ENCODE measurements at regions not wholly inside any gene's neighbourhood (a gene's known extent, or its start where the extent isn't known, plus 50 kb on each side); places are given as distances from the start of the nearest gene placed in this dataset.

DNA sequence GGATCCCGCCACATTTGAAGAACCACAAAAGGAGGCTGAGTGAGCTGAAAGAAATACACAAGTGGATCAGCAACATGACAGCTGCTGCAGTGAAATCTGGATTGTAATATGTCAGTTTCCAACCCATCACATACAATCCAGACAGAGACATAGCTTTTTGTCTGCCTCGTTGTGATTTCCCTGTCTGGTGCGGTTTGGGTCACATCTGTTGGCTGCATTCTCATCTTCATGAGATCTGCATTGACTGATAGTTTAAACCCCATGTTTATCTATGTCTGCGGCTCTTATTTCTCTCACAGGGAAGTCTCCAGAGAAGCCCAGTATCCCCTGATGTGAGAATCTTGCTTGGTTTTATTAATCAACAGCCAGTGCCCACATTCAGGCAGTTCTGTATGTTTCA is 403.1 kb upstream of the ZNF608 start:
- no peak for DNase-seq

DNA sequence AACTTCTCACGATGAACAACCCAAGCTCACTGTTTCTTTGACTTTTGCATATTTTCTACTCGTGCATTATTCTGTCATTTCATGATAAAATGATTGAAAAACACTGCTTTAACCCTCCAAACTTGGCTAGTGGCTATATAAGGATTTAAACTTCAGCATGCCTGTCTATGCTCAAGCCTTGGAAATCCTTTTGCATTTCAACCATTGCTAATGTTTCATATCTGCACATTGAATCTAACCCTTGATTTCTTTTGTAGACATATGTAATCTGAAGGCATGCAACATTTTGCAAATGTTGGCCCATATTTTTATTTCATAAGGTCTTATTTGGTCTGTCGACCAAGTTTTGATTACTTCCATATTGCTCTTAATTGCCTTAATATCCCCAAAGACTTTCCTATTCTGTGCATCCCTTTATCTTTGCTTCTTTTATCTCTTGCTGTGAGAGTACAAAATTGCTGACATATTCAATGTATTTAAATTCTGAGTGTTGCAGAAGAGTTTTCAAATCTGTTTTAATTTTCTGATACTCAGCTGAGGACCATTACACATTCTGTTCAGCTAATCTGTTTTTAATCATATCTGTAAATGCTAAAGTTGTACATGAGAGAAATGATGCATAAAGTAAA is 403.7 kb upstream of the ZNF608 start:
- DNase-seq: no peak

DNA sequence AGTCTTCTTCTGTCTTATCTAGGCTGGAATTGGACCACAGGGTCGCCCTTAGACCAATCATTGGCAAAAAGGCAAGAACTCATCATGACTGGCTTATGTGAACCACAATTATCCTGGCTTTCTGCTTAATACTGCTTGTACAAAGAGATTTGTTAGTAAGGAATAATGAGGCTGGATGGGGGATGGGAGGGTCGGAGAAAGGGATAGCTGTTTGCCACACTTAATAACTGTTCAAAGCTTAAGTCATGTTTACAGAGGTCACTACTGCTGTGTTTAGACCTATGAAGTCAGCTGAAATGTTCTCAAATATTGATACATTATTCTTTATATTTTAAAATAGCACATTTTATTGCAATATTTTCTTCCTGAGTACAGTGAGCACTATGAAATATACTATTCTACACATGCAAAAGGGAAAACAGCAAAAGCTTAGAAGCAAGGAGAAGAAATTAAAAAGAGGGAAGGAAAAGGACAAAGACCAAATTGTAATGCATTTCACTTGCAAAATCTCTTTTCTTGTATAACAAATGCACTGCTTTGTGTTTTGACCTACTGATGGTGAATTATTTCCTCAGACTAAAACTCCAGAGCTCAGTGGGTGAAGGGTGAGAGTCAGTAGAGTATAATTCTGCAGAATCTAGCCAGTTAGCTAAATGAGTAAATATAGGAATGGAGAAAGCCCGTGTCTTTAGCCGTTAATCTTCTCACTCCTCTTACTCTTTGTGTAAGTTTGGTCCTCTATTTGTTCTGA is 404.9 kb upstream of the ZNF608 start:
- DNase-seq: no peak

DNA sequence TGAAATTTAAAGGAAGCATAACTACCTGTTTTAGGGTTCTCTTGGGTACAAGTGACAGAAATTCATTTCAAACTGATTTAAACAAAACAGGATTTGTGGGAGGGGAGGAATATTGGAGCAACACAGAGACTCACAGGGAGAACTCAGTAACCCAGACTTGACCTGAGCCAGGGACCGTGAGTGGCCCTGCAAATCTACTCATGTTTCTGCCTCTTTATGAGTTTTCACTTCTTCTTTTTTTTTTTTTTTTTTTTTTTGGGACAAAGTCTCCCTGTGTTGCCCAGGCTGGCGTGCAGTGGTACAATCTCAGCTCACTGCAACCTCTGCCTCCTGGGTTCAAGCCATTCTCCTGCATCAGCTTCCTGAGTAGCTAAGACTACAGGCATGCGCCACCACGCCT is 405.6 kb upstream of the ZNF608 start:
- DNase-seq: no peak

DNA sequence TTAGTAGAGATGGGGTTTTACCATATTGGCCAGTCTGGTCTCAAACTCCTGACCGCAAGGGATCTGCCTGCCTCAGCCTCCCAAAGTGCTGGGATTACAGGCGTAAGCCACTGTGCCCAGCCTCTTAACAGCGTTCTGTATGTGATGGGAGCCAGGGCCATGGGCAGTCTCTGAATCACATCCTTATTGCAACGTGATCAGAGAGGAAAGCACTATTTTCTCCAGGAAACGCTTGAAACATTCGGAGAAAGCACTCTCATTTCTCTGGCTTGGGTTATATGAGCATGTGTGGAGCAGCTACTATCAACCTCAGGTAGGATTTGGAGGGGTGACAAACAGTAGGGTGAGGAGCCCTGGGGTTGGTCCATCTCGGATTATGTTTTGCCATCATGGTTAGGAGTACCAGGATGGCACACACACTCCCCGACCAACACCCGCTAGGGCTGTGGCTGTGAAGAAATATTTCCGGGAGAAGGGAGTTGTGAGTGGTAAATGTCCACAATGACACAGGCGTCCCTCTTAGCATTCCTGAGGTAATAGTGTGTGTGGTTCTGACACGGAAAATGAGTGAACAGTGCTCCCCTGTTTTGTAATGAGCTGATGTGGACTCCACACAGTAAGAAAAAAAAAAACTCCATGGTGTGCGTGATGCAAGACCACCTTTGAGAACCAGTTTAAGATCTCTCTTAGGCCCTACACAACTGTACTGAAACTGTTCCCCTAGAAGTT is 406.2 kb upstream of the ZNF608 start:
- DNase-seq: no peak

DNA sequence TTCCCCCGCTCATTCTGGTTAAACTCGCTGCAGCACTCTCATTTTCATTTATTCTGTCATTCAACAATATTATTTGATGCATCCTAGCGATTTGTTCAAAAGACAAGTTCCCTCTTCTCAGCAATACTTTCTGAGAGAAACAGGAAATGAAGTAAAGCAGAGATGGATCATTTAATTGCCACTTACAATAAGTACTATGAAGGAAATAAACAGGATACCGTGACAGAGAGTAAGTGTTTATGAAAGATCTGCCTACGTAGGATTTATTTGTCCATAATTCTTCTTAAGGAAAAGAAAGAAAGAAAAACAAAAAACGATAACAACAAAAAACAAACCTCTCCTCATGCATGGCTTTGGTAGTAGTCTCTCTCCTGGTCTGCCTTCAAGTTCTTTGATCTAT is 406.8 kb upstream of the ZNF608 start:
- DNase-seq: no peak

DNA sequence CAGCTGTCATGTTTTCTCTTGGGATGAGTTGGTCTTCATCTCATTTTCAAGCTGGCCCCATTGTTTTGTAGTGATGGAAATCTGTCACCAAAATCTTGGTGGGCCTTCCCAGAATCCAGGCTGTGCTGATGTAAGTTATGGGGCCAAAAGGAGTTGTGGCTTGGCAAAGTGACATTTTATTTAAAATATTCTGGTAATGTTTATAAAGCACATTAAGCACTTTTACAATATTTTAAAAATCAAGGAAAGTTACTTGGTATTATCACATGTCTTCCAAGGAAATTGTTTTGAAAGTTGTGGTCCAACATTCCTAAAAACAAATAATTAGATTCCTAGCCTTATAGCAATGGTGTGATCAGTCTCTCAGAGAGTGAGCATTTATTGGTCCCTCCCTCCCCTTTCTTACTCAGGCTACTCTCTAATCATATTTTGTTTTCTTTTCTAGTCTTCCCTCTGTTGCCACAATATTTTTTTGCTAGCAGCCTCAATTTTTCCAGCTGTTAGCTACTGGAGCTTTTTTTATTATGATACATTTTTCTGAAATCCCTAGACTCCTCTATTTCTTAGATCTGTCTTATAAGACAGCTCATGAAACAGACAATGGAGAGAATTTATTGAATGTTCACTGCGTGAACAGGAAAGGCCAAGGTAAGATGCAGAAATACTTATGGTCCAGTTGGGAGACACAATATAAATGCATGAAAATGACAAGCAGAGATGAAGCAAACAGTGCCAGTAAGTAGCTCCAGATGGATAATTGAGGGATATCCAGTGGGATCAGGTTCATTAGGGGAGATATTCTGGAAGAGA is 408.1 kb upstream of the ZNF608 start:
- DNase-seq: no peak

DNA sequence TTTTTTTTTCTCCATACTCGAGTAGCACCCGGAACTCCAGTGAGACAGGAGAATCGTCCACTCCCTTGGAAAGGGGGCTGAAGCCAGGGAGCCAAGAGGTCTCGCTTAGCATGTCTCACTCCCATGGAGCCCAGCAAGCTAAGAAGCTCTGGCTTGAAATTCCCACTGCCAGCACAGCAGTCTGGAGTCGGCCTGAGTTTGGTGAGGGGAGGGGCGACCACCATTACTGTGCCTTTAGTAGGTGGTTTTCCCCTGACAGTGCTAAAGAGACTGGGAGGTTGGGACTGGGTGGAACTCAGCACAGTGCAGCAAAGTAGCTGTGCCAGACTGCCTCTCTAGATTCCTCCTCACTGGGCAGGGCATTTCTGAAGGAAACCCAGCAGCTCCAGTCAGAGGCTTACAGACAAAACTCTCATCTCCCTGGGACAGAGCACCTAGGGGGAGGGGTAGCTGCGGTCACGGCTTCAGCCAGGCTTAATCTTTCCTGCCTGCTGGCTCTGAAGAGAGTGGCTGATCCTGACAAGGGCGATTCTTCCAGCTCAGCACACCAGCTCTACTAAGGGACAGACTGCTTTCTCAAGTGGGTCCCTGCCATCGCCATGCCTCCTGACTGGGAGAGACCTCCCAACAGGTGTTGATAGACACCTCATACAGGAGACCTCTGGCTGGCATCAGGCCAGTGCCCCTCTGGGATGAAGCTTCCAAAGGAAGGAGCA is 414.5 kb upstream of the ZNF608 start:
- DNase-seq: no peak

DNA sequence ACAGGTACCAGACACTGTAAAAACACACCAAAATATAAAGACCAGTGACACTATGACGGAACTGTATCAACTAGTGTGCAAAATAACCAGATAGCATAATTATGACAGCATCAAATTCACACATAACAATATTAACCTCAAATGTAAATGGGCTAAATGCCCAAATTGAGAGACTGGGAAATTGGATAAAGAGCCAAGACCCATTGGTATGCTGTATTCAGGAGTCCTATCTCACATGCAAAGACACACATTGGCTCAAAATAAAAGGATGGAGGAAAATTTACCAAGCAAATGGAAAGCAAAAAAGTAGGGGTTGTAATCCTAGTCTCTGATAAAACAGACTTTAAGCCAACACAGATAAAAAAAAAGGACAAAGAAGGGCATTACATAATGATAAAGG is 416.3 kb upstream of the ZNF608 start:
- DNase-seq: no peak

DNA sequence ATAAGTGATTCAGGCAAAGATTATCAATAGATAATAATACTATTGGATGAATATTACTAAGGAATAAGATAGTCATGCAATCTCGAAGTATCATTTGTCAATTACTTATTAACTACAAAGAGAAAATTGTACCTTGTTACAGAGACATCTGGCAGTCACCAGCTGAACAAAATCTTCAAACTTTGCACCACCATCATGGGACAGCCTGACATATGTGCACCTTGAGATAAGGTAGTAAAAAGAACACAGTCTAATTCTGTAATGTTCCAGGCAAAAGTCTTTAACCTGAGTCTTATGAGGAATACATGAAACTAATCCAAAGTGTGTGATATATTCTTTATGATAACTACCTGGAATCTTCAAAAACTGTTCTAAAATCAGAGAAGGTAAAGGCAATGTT is 423.0 kb upstream of the ZNF608 start:
- DNase-seq: no peak

DNA sequence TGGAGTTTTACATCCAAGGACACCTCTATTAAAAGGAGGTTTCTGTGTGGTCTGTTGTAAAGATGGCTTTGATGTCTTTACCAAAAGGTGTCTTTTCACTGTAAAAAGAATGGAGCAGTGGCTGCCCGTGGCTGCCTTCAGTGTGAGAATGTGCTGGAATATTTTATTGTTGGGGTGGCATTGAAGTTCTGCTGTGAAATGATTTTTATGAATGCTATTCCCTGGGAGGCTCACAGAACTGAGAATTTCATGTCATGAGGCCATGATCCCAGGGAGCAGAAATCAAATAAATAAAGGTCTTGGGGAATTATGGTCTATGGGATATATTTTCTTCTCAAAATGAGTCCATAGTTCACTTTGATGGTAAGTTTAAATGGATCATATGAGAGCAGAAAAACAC is 425.2 kb upstream of the ZNF608 start:
- DNase-seq: no peak

DNA sequence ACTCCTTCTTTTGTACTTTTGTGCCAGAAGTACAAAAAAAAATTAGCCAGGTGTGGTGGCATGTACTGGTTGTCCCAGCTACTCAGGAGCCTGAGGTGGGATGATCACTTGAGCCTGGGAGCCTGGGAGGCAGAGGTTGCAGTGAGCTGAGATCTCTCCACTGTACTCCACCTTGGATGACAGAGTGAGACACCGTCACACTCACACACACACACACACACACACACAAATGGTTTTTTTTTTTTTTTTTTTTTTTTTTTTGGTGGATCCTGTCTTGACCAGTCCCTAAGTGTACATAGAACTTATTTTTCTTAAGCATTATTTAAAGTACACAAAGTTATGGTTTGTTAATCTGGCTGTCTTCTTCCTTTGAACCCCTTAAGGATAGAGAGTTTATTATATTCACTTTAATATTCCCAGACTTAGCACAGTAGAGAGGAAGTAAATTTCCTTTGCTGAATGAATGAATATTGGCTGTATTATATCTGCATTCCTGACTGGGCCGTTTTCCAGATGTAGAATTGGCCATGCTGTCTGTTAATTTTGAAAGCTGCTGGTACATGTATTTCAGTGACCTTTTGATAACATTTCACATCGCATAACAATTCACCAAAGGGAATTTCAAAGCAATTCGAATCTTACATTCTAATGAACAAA is 429.0 kb upstream of the ZNF608 start:
- DNase-seq: no peak

DNA sequence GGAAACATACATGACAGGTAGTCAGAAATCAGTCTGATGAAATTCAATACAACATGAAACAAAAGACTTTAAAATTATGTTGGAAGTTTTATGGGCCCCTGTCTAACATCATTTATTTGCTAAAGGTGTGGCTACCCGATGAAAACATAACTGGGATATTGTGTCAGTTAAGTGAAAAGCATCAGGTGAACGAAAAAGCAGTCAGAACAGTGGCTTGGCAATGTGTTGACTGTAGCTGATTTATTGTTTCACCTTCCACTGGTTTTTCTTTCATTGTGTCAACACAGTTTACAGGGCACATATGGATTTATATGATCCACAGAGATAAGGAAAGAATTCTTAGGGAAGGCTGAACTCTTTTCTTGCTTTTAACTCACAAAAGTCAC is 429.6 kb upstream of the ZNF608 start:
- DNase-seq: no peak

DNA sequence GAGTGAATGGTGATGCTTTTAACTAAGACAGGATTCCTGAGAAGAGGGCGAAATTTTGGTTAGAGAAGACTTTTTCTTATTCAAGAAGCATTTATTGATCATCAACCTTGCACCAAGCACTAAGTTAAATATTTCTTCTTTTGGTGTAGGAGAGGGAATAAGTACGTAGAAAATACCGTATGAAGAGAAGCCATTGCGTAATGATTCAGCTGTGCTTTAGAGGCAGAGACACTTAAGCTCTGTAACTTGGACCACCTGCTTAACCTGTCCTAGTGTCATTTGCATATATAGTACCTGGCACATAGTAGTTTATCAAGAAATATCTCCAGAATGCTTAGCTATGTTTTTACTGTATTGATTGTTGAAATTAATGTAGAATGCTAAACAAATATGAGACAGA is 430.9 kb upstream of the ZNF608 start:
- DNase-seq: no peak

DNA sequence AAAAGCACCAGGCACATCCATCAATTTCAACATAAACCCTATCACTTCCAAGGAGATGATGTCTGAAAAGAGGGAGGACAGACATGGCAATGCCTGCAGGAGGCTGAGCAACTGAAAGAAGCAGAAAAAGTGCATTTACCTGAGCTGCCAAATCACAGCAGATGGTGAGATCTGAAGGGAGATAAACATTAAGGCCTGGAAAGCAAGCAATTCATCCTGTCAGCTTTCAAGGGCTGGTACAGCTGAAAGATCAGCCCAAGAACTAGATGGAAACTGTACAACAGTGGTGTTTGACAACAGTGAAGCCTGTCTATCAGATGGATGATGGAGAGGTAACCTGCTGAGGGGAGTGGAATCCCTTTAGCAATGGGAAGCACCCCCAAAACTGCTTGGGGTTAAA is 433.2 kb upstream of the ZNF608 start:
- no peak for DNase-seq

DNA sequence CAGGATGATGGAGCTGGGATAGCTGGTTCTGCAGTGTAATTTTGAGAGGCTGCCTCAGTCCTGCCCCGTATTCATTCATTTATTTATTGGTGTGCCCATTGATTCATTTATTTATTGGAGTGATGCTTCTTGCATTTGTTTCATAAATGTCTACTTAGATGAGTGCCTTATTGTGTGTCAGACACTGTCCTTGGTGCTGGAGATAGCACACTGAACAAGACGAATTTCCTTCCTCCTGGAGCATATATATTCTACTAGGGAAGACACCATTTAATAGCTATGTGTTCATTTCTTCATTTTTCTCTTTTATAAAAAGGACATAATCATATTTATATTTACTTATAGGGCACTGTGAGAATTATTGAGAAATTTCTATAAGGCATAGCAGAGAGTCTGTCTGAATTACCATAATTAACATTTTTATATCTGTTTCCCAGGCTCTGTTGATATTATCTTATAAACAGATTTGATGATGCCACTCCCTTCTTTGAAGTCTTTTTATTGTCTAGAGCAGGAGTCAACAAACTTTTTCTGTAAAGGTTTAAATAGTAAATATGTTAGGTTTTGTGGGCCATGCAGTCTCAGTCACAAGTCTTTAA is 433.9 kb upstream of the ZNF608 start:
- no peak for DNase-seq

DNA sequence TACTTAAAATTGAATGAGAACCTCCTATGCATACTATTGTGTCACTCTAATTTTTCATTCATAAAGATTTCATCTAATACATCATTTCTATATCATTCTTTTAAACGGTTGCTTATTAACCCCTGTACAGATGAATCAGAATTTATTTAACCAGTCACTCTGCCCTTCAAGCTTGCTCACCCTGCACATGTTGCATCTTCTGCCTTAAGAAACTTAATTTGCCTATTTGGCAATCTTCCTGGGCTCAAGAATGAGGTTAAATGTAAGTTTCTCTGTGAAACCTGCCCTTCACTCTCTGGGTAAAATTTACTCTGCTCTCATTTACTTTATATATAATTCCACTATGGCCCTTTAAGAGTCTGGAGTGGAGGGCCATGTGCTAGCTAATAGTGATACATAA is 434.7 kb upstream of the ZNF608 start:
- DNase-seq: no peak

DNA sequence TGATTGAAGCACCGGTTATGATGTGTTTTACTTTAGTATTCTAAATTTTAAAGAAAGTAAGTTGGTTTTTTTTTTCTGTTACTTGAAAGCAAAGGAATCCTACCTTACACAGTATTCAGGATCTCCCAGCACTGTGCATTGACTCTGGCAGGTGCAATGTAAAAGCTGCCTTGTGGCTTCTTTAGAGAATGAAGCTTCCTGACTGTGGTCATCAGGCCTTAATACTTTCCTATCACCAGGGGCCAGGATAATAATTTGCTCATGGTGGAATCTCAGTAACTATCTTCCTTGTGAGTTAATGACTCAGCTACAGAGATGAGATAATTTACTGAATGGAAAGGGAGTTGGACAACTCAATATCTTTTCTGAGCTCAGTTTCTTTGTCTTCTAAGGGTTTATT is 435.5 kb upstream of the ZNF608 start:
- DNase-seq: no peak

DNA sequence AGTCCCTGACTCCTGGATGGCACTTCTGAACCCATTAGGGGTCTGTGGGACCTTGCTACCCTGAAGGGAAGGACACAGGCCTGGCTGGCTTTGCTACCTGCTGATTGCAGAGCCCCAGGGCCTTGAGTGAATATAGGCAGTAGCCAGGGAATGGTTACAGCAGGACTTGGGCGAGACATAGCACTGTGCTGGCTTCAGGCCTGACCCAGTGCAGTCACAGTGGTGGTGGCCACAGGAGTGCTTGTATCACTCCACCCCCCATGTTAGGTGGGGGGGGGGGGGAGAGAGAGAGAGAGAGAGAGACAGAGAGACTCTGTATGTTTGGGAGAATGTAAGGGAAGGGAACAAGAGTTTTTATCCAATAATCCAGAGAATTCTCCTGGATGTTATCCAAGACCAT is 439.3 kb upstream of the ZNF608 start:
- DNase-seq: no peak

DNA sequence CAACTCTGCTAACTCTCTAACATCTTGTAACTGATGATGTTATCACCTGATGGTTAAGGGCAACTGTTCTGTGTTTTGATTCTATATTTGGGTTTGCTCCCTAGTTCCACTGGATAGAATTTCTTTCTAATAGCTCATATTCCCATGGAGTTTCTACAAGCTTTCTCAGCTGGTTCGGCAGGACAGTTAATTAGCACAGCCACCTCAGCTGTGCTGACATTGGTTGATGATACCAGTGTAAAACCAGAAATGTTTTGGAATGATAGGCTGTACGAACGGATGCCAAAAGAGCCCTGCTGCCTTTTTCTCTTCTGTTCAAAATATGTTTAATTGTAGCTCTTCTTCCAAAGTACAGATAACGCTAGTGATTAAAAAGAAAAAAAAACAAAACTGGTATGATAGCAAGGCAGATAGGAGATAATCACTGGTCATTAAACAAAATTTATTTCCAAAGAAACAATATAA is 440.5 kb upstream of the ZNF608 start:
- DNase-seq: no peak

DNA sequence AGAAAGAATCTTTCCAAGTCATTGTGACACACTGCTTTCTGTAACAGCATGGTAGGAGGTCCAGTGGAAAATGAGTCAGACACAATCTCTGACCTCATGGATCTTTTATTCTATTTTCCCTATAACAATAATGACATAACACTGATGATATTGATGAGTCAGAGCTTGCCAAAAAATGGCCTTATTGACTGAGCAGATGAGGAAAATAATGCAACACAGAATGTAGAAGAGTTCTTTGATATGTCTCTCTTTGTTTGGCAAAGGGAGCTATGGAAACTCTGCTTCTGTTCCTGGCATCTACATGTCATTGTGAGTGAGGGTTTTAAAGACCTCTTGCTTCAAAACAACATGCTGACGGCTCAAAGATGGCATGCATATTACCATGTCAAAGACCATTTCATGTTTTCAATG is 443.1 kb upstream of the ZNF608 start:
- no peak for DNase-seq

All from NCI-H1930 (cell line).